GM12878 (cell line): ENCODE measurements at regions not wholly inside any gene's neighbourhood (a gene's known extent, or its start where the extent isn't known, plus 50 kb on each side); places are given as distances from the start of the nearest gene placed in this dataset.

Experiments
- ATAC-seq: fragments of 200-7000 bp; cut with Tn5 transposase; 3 replicates; pipeline ENCODE4 v1.9.1; 2020; ENCODE audit warnings: mild to moderate bottlenecking, moderate library complexity
- BruUV-seq: library from RNA; stranded (reverse); fragments of 400-500 nt; replicated peaks from 2 replicates; lab custom pipeline; 2021; lab: Mats Ljungman, UMichigan
- CTCF ChIA-PET: fragments of 300-600 bp; sonication (Branson Sonifier 250); formaldehyde crosslinking; extraction: SDS; loops from one replicate; lab custom pipeline; 2021; ENCODE audit warnings: inconsistent platforms; lab: Yijun Ruan, JAX
- POLR2A ChIA-PET: fragments of 350-600 bp; formaldehyde crosslinking; extraction: SDS; loops from one replicate; lab custom pipeline; 2021; ENCODE audit warnings: inconsistent platforms; lab: Charles Lee
- RAD21 ChIA-PET: fragments of 300-600 bp; sonication (Branson Sonifier 250); formaldehyde crosslinking; loops from one replicate; lab custom pipeline; 2023; ENCODE audit warnings: antibody characterized with exemption; ENCODE audit not compliant: unreplicated experiment; lab: Charles Lee
- SMC1A ChIA-PET: fragments of 300-600 bp; sonication (Branson Sonifier 250); formaldehyde crosslinking; loops from one replicate; lab custom pipeline; 2023; ENCODE audit not compliant: unreplicated experiment, uncharacterized antibody; lab: Charles Lee
- DNase-seq: peaks from one replicate; pipeline ENCODE4 v3.0.0-alpha.2; 2011; ENCODE audit warnings: low read depth, low spot score
- FAIRE-seq: peaks from 3 replicates; lab custom pipeline; 2011; peaks lifted over from hg19 to GRCh38; lab: Jason Lieb, UNC
- H2AFZ ChIP-seq: 2 replicates; pipeline ENCODE4 v1.6.0; 2011; ENCODE audit warnings: low read depth, low read length, control low read depth; ENCODE audit not compliant: control insufficient read depth
- H3K27ac ChIP-seq: 2 replicates; pipeline ENCODE4 v1.5.1; 2011; ENCODE audit warnings: control low read depth; ENCODE audit not compliant: control insufficient read depth, insufficient read depth
- H3K27me3 ChIP-seq, 2 experiments: replicated peaks in 1 of 2; 2 replicates each; pipeline versions ENCODE4 v1.6.0 to v1.6.1; 2011; ENCODE audit warnings: low read length in 1 of 2; ENCODE audit not compliant: control insufficient read depth in 2 of 2, insufficient read depth in 2 of 2
- H3K36me3 ChIP-seq, 2 experiments: 2 replicates each; pipeline ENCODE4 v1.5.1; 2011; ENCODE audit warnings: low read length in 1 of 2; ENCODE audit not compliant: control insufficient read depth in 2 of 2, insufficient read depth in 2 of 2
- H3K4me1 ChIP-seq: 2 replicates; pipeline ENCODE4 v1.6.1; 2011; ENCODE audit warnings: mild to moderate bottlenecking, low read length, moderate library complexity, mixed read lengths; ENCODE audit not compliant: control insufficient read depth, insufficient read depth
- H3K4me2 ChIP-seq: 2 replicates; pipeline ENCODE4 v1.6.0; 2011; ENCODE audit warnings: control low read depth; ENCODE audit not compliant: control insufficient read depth, insufficient read depth
- H3K4me3 ChIP-seq: fragments of 200-600 bp; sonication (generic); 2 replicates; pipeline ENCODE4 v1.5.1; 2016
- H3K79me2 ChIP-seq: 2 replicates; pipeline ENCODE4 v1.6.0; 2011; ENCODE audit warnings: low read length; ENCODE audit not compliant: control insufficient read depth, insufficient read depth
- H3K9ac ChIP-seq: 2 replicates; pipeline ENCODE4 v1.8.0; 2011; ENCODE audit warnings: low read length, control low read depth, mixed read lengths; ENCODE audit not compliant: control insufficient read depth, insufficient read depth
- H3K9me3 ChIP-seq: replicated peaks from 3 replicates; pipeline ENCODE4 v1.5.1; 2011; ENCODE audit warnings: mild to moderate bottlenecking, low read length; ENCODE audit not compliant: control insufficient read depth, insufficient read depth
- H4K20me1 ChIP-seq: 2 replicates; pipeline ENCODE4 v1.6.0; 2011; ENCODE audit not compliant: control insufficient read depth, insufficient read depth
- CHD2 ChIP-seq: IDR thresholded peaks from 2 replicates; pipeline ENCODE4 v1.6.1; 2011; ENCODE audit warnings: low read depth, low read length, improper control_type of control experiment, borderline replicate concordance
- EP300 ChIP-seq, 2 experiments: fragments of 150-350 bp in 1 of 2; IDR thresholded peaks; 2 replicates each; pipeline ENCODE4 v1.6.1; 2011 to 2012; ENCODE audit warnings: low read depth in 2 of 2, low read length in 2 of 2, borderline replicate concordance in 1 of 2, improper control_type of control experiment in 1 of 2, inconsistent platforms in 1 of 2; ENCODE audit not compliant: control insufficient read depth in 1 of 2
- NBN ChIP-seq: fragments of 450-650 bp; IDR thresholded peaks from 2 replicates; pipeline ENCODE4 v1.6.1; 2016
- PAX8 ChIP-seq: fragments of 450-650 bp; IDR thresholded peaks from 2 replicates; pipeline ENCODE4 v1.6.1; 2017; ENCODE audit warnings: mild to moderate bottlenecking, moderate library complexity
- SPI1 ChIP-seq: IDR thresholded peaks from 2 replicates; pipeline ENCODE4 v1.6.1; 2011; ENCODE audit warnings: low read depth, mild to moderate bottlenecking, low read length, moderate library complexity, borderline replicate concordance; ENCODE audit not compliant: insufficient read depth
- SREBF1 ChIP-seq: IDR thresholded peaks from 2 replicates; pipeline ENCODE4 v1.6.1; 2012; ENCODE audit warnings: mild to moderate bottlenecking, low read length
- SUPT20H ChIP-seq: IDR thresholded peaks from 2 replicates; pipeline ENCODE4 v1.6.1; 2011; ENCODE audit warnings: low read depth, mild to moderate bottlenecking, low read length, moderate library complexity, borderline replicate concordance; ENCODE audit not compliant: control insufficient read depth
- TAF1 ChIP-seq: IDR thresholded peaks from 2 replicates; pipeline ENCODE4 v1.6.1; 2011; ENCODE audit warnings: mild to moderate bottlenecking, low read depth, low read length, borderline replicate concordance
- WRNIP1 ChIP-seq: IDR thresholded peaks from 2 replicates; pipeline ENCODE4 v1.6.1; 2011; ENCODE audit warnings: low read depth, low read length, improper control_type of control experiment, borderline replicate concordance
- YBX1 ChIP-seq: fragments of 450-650 bp; IDR thresholded peaks from 2 replicates; pipeline ENCODE4 v1.6.1; 2016; ENCODE audit warnings: antibody characterized with exemption
- ZNF217 ChIP-seq: fragments of 450-650 bp; IDR thresholded peaks from 2 replicates; pipeline ENCODE4 v1.6.1; 2017; ENCODE audit warnings: antibody characterized with exemption, mild to moderate bottlenecking
- WGBS: methylation state at CpG from one replicate; pipeline ENCODE4 v1.1.6; 2016; ENCODE audit warnings: low lambda C conversion rate; ENCODE audit not compliant: insufficient replicate concordance, insufficient coverage; ENCODE audit errors: missing lambda C conversion rate; 5-methylcytosine and 5-hydroxymethylcytosine counted together
- in situ Hi-C: fragments of 300-500 bp; cut with MboI; formaldehyde crosslinking; loops from 9 replicates; pipeline ENCODE4 v1.14.3; 2018; ENCODE audit warnings: mixed read lengths
- intact Hi-C: fragments of 100-400 bp; cut with micrococcal nuclease; formaldehyde crosslinking; loops from one replicate; pipeline ENCODE4 v1.14.2; 2022; ENCODE audit not compliant: unreplicated experiment
- TF ChIP-seq, protein P1 (sequence below): fragments of 450-650 bp; formaldehyde crosslinking; IDR thresholded peaks from 2 replicates; pipeline ENCODE4 v1.4.0; 2022; ENCODE audit warnings: mild to moderate bottlenecking, moderate library complexity
- TF ChIP-seq, protein P2 (sequence below): fragments of 450-650 bp; IDR thresholded peaks from 2 replicates; pipeline ENCODE4 v1.6.1; 2017; ENCODE audit warnings: mild to moderate bottlenecking

DNA sequence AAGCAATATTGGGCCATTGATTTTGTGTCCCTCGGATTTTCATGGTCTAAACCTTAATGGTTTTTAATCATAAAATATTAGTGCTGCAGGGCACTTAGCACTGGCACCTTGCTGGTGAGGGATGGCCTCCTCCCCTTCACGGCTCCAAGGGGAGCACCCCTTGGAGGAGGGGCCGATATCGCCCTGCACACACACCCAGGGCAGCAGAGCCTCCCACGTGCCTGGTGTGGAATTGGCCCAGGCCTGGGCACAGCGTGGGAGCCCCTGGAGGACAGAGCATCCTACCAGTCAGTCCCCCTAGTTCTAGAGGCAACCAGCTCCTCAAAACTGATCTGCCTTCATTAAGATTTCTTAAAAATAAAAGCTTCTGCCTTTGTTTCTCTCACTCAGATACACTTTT is 90.7 kb upstream of the CSF3R start:
- no peak overlapping the region for H2AFZ ChIP-seq
- TF ChIP-seq WRNIP1 (no peak), ZNF217 (no peak), PAX8 (no peak), SPI1 (no peak), SREBF1 (no peak), TAF1 (no peak), EP300 (IDR thresholded peaks at IDR 0.05; ENCODE audit: borderline replicate concordance in 1 of 2, control insufficient read depth in 1 of 2, low read depth in 2 of 2, low read length in 2 of 2) (no peak), SUPT20H (no peak), NBN (no peak), YBX1 (no peak), CHD2 (no peak)
- TF ChIP-seq, protein P1, sequence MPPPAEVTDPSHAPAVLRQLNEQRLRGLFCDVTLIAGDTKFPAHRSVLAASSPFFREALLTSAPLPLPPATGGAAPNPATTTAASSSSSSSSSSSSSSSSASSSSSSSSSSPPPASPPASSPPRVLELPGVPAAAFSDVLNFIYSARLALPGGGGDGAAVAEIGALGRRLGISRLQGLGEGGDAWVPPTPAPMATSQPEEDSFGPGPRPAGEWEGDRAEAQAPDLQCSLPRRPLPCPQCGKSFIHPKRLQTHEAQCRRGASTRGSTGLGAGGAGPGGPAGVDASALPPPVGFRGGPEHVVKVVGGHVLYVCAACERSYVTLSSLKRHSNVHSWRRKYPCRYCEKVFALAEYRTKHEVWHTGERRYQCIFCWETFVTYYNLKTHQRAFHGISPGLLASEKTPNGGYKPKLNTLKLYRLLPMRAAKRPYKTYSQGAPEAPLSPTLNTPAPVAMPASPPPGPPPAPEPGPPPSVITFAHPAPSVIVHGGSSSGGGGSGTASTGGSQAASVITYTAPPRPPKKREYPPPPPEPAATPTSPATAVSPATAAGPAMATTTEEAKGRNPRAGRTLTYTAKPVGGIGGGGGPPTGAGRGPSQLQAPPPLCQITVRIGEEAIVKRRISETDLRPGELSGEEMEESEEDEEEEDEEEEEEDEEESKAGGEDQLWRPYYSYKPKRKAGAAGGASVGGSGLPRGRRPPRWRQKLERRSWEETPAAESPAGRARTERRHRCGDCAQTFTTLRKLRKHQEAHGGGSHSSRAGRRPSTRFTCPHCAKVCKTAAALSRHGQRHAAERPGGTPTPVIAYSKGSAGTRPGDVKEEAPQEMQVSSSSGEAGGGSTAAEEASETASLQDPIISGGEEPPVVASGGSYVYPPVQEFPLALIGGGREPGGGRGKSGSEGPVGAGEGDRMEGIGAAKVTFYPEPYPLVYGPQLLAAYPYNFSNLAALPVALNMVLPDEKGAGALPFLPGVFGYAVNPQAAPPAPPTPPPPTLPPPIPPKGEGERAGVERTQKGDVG (CRISPR knock-in tag): no peak
- TF ChIP-seq, protein P2, sequence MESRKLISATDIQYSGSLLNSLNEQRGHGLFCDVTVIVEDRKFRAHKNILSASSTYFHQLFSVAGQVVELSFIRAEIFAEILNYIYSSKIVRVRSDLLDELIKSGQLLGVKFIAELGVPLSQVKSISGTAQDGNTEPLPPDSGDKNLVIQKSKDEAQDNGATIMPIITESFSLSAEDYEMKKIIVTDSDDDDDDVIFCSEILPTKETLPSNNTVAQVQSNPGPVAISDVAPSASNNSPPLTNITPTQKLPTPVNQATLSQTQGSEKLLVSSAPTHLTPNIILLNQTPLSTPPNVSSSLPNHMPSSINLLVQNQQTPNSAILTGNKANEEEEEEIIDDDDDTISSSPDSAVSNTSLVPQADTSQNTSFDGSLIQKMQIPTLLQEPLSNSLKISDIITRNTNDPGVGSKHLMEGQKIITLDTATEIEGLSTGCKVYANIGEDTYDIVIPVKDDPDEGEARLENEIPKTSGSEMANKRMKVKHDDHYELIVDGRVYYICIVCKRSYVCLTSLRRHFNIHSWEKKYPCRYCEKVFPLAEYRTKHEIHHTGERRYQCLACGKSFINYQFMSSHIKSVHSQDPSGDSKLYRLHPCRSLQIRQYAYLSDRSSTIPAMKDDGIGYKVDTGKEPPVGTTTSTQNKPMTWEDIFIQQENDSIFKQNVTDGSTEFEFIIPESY: no peak
- TF ChIP-seq, all 136 proteins: peak for 0
- 11% methylated on average over 6 of the region's 6 CpGs for WGBS
- no peak overlapping the region for H3K9ac ChIP-seq
- ChIA-PET SMC1A (no interaction called here), RAD21 (no interaction called here), CTCF (interaction anchor here (0.6 kb wide), 1 partner anchor 138 kb away, joined by 3 read pairs; no protein-coding TSS in a partner anchor), POLR2A (no interaction called here)
- no peak for FAIRE-seq
- no peaks in the 10 kb centered on the region for H3K9me3 ChIP-seq
- ATAC-seq: no peak
- no peak for DNase-seq
- no peak overlapping the region for H3K4me2 ChIP-seq
- H3K4me1 ChIP-seq: no peaks in the 10 kb centered on the region
- H3K4me3 ChIP-seq: no peak overlapping the region
- H4K20me1 ChIP-seq: no peaks in the 10 kb centered on the region
- BruUV-seq: no TSS peak
- intact Hi-C loops: loop anchor here (10.0 kb wide), 1 partner anchor 751 kb away; no protein-coding TSS in a partner anchor
- no peaks in the 10 kb centered on the region for H3K79me2 ChIP-seq
- no peaks in the 10 kb centered on the region for H3K36me3 ChIP-seq
- in situ Hi-C loops: no loop called here
- no peak overlapping the region for H3K27ac ChIP-seq
- no peaks in the 10 kb centered on the region; a peak in 2 of 4 replicates for H3K27me3 ChIP-seq
